K562 (cell line): ENCODE measurements at regions not wholly inside any gene's neighbourhood (a gene's known extent, or its start where the extent isn't known, plus 50 kb on each side); places are given as distances from the start of the nearest gene placed in this dataset.

Experiments used
- BRCA1 ChIP-seq, 2 experiments: fragments of 450-650 bp in 1 of 2; sonication (generic) in 1 of 2; formaldehyde crosslinking in 1 of 2; IDR thresholded peaks; 2 replicates each; pipeline versions ENCODE4 v1.5.0 to v1.6.1; 2017 to 2020; ENCODE audit warnings: mild to moderate bottlenecking in 1 of 2, missing genetic modification reagents in 1 of 2
- CEBPG ChIP-seq, 3 experiments: fragments of 200-800 bp in 1 of 3; sonication (Bioruptor generic) in 1 of 3; sonication (generic) in 1 of 3; formaldehyde crosslinking in 1 of 3; IDR thresholded peaks in 2 of 3; conservative IDR thresholded peaks in 1 of 3; 2 replicates each; pipeline versions ENCODE4 v1.6.1 to v1.8.0; 2016 to 2022; ENCODE audit warnings: missing compliant biosample characterization in 2 of 3, missing genetic modification characterization in 2 of 3, mild to moderate bottlenecking in 1 of 3, missing genetic modification reagents in 1 of 3
- COPS2 ChIP-seq: fragments of 450-650 bp; conservative IDR thresholded peaks from 2 replicates; pipeline ENCODE4 v1.6.1; 2016; ENCODE audit warnings: mild to moderate bottlenecking, moderate library complexity
- MTA1 ChIP-seq: fragments of 450-650 bp; IDR thresholded peaks from 2 replicates; pipeline ENCODE4 v1.6.1; 2017; ENCODE audit warnings: borderline replicate concordance
- MYNN ChIP-seq, 2 experiments: sonication (generic); formaldehyde crosslinking in 1 of 2; IDR thresholded peaks; 2 replicates each; pipeline versions ENCODE4 v1.5.0 to v1.6.1; 2016 to 2020; ENCODE audit warnings: antibody characterized with exemption in 1 of 2, missing genetic modification reagents in 1 of 2
- SAP30 ChIP-seq: fragments of 200-600 bp; sonication (generic); IDR thresholded peaks from 2 replicates; pipeline ENCODE4 v1.6.1; 2012; ENCODE audit warnings: borderline replicate concordance, low read depth, mild to moderate bottlenecking, moderate library complexity, low read length, control low read depth, inconsistent platforms; ENCODE audit not compliant: insufficient read depth, poor library complexity, severe bottlenecking
- YBX1 ChIP-seq: fragments of 450-650 bp; IDR thresholded peaks from 2 replicates; pipeline ENCODE4 v1.7.1; 2016; ENCODE audit warnings: mild to moderate bottlenecking
- ZBTB1 ChIP-seq: sonication (generic); formaldehyde crosslinking; IDR thresholded peaks from 2 replicates; pipeline ENCODE4 v1.8.1; 2023; ENCODE audit warnings: missing genetic modification reagents, low read depth, mild to moderate bottlenecking, borderline replicate concordance
- ZNF785 ChIP-seq: fragments of 250-450 bp; sonication (Bioruptor Pico); IDR thresholded peaks from 2 replicates; pipeline ENCODE4 v1.4.0; 2020; ENCODE audit warnings: mild to moderate bottlenecking
- TF ChIP-seq, protein P1 (sequence below), 2 experiments: fragments of 450-650 bp; formaldehyde crosslinking in 1 of 2; IDR thresholded peaks; 2 replicates each; pipeline versions ENCODE4 v1.4.0 to v1.6.1; 2014 to 2020; ENCODE audit warnings: mild to moderate bottlenecking in 2 of 2, borderline replicate concordance in 1 of 2, low read depth in 1 of 2
- TF ChIP-seq, protein P2 (sequence below): fragments of 450-650 bp; conservative IDR thresholded peaks from 2 replicates; pipeline ENCODE4 v1.6.1; 2016; ENCODE audit warnings: missing genetic modification characterization, low read depth, mild to moderate bottlenecking, missing compliant biosample characterization, moderate library complexity
- TF ChIP-seq, protein P3 (sequence below), 3 experiments: IDR thresholded peaks in 2 of 3; conservative IDR thresholded peaks in 1 of 3; 2 replicates each; pipeline ENCODE4 v1.5.1; 2011 to 2012; ENCODE audit warnings: low read length in 3 of 3, mild to moderate bottlenecking in 3 of 3, control low read depth in 2 of 3, improper control_type of control experiment in 1 of 3, inconsistent platforms in 1 of 3, low read depth in 1 of 3, mixed read lengths in 1 of 3, moderate library complexity in 1 of 3; ENCODE audit not compliant: insufficient read depth in 2 of 3

DNA sequence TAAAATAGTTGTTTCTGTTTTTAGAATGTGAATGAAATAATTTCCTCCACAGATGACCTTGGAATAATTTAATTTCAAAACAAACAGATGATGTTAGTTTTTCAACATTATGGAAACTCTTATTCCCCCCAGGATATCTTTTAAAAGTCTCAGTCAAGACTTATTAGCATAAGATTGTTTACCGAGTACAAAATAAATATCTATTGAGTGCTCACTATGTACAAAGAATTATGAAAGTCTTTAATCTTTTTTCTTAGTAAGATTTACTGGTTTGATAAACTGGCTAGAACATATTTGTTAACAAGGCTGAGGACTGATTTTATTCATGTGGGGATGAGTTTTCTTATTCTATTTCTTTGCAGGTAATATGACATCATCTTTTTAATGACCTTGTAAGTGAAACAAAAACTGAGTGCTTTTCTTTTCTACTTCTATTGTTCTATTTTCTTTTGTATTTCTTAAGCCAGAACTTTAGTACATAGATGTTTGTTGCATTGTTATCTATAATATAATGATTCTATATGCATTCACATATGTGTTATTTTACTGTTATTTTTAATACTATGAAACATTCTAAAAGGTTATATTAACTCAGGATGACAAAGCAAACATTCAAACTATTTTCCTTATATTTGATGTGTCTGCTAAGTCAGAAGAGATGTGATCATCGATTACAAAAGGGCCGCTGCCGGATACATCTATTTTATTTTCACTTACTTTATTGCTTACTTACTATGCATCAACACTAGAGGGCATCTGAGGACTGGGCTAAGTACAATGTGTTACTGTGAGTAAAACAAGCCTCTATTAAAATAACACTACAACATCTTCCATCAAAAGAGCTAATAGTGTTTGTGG lies 111.0 kb upstream of the ARHGAP42 start (continued):
- TF ChIP-seq, protein P1, sequence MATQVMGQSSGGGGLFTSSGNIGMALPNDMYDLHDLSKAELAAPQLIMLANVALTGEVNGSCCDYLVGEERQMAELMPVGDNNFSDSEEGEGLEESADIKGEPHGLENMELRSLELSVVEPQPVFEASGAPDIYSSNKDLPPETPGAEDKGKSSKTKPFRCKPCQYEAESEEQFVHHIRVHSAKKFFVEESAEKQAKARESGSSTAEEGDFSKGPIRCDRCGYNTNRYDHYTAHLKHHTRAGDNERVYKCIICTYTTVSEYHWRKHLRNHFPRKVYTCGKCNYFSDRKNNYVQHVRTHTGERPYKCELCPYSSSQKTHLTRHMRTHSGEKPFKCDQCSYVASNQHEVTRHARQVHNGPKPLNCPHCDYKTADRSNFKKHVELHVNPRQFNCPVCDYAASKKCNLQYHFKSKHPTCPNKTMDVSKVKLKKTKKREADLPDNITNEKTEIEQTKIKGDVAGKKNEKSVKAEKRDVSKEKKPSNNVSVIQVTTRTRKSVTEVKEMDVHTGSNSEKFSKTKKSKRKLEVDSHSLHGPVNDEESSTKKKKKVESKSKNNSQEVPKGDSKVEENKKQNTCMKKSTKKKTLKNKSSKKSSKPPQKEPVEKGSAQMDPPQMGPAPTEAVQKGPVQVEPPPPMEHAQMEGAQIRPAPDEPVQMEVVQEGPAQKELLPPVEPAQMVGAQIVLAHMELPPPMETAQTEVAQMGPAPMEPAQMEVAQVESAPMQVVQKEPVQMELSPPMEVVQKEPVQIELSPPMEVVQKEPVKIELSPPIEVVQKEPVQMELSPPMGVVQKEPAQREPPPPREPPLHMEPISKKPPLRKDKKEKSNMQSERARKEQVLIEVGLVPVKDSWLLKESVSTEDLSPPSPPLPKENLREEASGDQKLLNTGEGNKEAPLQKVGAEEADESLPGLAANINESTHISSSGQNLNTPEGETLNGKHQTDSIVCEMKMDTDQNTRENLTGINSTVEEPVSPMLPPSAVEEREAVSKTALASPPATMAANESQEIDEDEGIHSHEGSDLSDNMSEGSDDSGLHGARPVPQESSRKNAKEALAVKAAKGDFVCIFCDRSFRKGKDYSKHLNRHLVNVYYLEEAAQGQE (IDR thresholded peaks at IDR 0.05; ENCODE audit: borderline replicate concordance) = peak; percentile 87; the same call in 1 of the 2 replicates
- TF ChIP-seq, protein P1 (CRISPR knock-in tag; IDR thresholded peaks at IDR 0.05; ENCODE audit: low read depth) = no peak
- no peak for TF ChIP-seq MYNN (IDR thresholded peaks at IDR 0.05)
- no peak for TF ChIP-seq MYNN (CRISPR knock-in tag; IDR thresholded peaks at IDR 0.05)
- TF ChIP-seq COPS2 = no peak
- TF ChIP-seq, protein P2, sequence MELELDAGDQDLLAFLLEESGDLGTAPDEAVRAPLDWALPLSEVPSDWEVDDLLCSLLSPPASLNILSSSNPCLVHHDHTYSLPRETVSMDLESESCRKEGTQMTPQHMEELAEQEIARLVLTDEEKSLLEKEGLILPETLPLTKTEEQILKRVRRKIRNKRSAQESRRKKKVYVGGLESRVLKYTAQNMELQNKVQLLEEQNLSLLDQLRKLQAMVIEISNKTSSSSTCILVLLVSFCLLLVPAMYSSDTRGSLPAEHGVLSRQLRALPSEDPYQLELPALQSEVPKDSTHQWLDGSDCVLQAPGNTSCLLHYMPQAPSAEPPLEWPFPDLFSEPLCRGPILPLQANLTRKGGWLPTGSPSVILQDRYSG (tag) = no peak
- TF ChIP-seq, protein P3, sequence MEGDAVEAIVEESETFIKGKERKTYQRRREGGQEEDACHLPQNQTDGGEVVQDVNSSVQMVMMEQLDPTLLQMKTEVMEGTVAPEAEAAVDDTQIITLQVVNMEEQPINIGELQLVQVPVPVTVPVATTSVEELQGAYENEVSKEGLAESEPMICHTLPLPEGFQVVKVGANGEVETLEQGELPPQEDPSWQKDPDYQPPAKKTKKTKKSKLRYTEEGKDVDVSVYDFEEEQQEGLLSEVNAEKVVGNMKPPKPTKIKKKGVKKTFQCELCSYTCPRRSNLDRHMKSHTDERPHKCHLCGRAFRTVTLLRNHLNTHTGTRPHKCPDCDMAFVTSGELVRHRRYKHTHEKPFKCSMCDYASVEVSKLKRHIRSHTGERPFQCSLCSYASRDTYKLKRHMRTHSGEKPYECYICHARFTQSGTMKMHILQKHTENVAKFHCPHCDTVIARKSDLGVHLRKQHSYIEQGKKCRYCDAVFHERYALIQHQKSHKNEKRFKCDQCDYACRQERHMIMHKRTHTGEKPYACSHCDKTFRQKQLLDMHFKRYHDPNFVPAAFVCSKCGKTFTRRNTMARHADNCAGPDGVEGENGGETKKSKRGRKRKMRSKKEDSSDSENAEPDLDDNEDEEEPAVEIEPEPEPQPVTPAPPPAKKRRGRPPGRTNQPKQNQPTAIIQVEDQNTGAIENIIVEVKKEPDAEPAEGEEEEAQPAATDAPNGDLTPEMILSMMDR (IDR thresholded peaks at IDR 0.05 in 2 of 3, conservative IDR thresholded peaks at IDR 0.05 in 1 of 3; ENCODE audit: insufficient read depth in 2 of 3, low read depth in 1 of 3, low read length in 3 of 3) = peak; percentile 43 to 78 (median 57); a peak in 4 of 6 replicates
- no peak for TF ChIP-seq BRCA1 (IDR thresholded peaks at IDR 0.05)
- TF ChIP-seq BRCA1 (CRISPR knock-in tag; IDR thresholded peaks at IDR 0.05) = no peak
- no peak for TF ChIP-seq CEBPG (CRISPR knock-in tag; IDR thresholded peaks at IDR 0.05)
- TF ChIP-seq CEBPG (tag; conservative IDR thresholded peaks at IDR 0.05 in 1 of 2, IDR thresholded peaks at IDR 0.05 in 1 of 2) = no peak
- TF ChIP-seq ZBTB1 (CRISPR knock-in tag) = no peak
- TF ChIP-seq YBX1 = no peak
- no peak for TF ChIP-seq MTA1
- TF ChIP-seq SAP30 = no peak
- TF ChIP-seq ZNF785 = no peak
